HG03457 (cell line): ENCODE measurements at regions not wholly inside any gene's neighbourhood (a gene's known extent, or its start where the extent isn't known, plus 50 kb on each side); places are given as distances from the start of the nearest gene placed in this dataset.
"Not testable (repeated sequence)": the region's sequence is repeated elsewhere in the genome, so short reads cannot be mapped to it uniquely, and the experiment has no call there.

ENCODE experiments used
- ATAC-seq: cut with Tn5 transposase; IDR thresholded peaks from one replicate; pipeline ENCODE4 v1.9.1; 2021; ENCODE audit warnings: moderate number of reproducible peaks; ENCODE audit not compliant: unreplicated experiment

- no peak for ATAC-seq
Observed at GRCh38 chr12:16884819-16885218, 278.9 kb upstream of the LMO3 start.

DNA sequence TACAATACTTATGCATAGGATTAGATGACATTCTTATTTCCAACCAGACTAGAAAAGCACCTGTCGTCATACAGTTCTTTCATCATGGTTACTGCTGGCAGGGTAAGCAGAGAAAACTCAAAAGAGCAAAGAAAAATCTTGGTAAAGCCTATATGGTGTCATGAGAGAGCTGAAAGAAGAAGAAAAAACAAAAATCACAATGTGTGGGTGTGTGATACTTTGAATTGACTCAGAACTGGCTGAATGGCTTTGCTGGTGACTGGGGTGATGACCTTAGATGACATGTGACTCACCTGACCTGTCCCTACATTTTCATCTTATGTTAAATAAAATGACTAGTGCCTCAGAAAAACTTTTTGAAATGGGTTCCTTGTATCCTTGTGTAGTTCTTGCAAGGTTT lies 278.1 kb upstream of the LMO3 start:
- peak; percentile 89 for ATAC-seq

GRCh38 chr12:16881986-16882570 lies 276.1 kb upstream of the LMO3 start:
- ATAC-seq = no peak

DNA sequence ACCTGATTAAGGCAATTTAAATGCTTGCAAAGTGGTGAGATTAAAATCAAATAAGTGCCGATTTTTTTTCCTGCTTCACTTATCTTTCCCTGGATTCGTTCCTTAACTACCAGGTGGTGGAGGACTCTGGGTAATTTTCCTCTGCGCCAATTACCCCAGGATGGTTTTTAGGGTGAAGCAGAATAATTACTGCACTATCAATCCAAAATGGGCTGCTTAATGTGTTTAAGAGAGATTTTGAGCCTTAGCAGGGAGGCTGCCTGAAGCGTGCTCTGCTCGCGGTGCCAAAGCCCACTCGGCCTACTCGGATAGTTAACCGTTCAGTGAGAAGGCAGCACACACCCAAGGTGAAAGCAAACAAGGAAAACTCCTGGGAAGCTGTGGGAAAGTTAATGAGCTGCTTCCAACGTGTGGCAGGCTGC lies 274.9 kb upstream of the LMO3 start:
- no peak for ATAC-seq

DNA sequence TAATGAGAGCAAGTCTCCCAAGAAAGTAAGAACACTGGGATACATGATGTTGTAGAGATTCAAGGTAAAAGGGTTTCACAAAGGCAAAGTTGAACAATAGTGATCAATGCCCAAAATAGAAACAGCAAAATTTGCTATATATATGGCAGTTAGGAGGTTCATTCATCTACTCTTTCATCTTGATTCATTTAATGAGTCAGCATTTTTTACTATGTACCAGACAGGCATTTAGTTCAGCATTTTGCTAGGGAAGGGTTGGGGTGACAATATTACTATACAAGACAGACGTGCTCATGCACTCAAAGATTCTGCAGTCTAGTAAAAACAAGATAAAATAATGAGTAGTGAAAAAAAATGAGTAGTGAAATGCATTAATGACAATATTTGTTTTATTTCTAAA lies 264.9 kb upstream of the LMO3 start:
- no peak for ATAC-seq

- ATAC-seq = no peak
Observed at GRCh38 chr12:16863742-16864141, 257.8 kb upstream of the LMO3 start.

DNA sequence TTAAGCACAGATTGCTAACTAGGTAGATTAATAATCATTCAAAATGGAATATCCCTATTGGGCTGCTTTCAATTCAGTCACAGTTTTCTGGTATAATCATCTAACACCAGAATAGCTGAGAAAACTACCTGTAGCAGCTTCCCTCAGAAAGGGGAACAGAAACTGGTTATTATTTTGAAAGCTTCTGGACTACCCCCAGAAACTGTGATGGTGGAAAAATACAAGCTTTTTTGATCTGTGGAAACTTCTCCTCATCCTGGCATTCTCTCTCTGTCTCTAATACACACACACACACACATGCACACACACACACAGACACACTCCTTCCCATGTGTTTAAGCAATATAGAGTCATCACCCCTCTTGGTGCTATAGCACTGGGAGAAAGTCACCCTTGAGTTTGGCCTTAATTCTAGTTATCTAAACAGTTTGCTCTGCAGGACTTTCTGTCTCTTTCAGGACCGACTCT lies 251.5 kb upstream of the LMO3 start:
- ATAC-seq = peak; percentile 97

- no peak for ATAC-seq
Observed at GRCh38 chr12:16854465-16854864, 248.5 kb upstream of the LMO3 start.

- ATAC-seq = no peak
Observed at GRCh38 chr12:16849473-16849872, 243.5 kb upstream of the LMO3 start.

DNA sequence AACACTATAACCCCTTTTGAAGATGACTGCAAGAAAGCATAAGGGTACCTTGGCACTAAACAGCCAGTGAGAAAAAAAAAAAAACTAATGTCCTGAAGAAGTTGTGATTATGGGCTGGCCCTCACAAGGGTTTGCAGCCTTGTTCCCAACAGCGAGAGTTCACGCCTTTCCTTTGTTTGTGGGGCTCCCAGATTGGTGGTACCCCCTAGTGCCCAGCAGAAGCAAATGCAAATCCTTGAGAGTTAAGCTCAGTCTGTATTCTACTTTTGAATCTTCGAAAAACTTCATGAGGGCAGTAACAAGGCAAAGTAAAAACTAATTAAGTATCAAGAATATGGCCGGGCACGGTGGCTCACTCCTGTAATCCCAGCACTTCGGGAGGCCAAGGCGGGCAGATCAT lies 238.9 kb upstream of the LMO3 start:
- ATAC-seq = no peak

DNA sequence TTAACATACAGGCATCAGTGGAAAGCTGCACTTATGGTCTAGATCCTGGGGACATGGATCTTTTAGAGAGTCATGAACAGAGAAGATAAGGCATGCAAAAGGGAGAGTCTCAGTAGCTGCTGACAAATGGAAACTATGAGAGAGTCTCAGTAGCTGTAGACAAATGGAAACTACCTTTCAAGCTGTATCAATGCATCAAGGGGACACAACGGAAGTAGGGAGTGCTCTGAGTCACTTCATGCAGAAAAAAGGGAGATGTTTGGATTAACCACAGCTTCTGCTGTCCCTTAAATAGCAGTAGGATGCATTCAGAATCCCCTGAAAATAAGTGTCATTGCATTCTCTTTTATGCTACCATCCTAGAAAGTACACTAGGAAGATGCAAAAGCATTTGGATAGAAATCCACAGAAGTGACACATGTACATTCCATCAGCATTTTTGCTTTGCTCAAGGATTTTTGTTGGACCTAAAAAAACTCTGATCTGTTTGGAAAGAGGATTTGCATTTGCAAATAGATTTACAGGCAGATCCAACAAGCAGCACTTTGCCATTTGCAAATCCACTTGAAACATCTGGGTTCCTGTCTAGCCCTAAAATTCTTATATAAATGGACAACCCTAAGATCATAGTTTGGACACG lies 227.5 kb upstream of the LMO3 start:
- peak; percentile 98 for ATAC-seq

DNA sequence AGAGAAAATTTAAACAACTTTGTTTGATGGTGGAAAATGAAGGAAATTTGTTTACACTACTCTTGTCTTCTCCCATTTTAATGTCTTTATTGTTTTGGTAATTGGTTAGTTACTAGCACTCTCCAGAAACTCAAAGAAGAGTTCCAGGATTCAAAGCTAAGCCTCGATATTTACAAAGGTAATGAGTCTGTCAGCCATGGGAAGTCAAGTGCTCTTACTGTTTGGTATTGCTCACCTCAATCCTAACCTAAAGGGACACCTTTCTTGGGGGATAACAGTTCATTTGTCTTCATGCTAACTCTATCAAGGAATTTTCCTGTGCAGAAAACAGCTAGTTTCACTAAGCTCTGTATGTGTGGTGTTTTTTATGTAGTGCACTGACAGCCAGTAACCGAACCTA lies 222.9 kb upstream of the LMO3 start:
- no peak for ATAC-seq

- ATAC-seq = no peak
Observed at GRCh38 chr12:16807731-16808130, 201.8 kb upstream of the LMO3 start.

DNA sequence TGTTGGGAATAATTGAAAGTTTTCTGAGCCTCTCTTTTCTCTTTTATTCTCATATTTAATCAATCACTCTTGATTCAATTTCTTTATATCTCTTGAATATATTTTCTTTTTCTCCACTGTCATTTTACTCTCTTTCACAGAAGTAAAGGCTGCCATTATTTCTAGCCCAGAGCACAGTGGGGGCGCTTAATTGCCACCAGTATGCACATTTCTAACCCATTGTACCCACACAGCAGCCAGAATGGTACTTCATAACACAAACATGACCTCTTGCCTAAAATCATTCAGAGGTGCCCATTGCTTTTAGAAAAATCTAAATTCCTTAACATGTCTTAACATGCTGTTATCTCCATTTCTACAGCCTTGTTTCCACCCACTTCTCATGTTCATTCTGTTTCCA lies 190.2 kb upstream of the LMO3 start:
- ATAC-seq = no peak

DNA sequence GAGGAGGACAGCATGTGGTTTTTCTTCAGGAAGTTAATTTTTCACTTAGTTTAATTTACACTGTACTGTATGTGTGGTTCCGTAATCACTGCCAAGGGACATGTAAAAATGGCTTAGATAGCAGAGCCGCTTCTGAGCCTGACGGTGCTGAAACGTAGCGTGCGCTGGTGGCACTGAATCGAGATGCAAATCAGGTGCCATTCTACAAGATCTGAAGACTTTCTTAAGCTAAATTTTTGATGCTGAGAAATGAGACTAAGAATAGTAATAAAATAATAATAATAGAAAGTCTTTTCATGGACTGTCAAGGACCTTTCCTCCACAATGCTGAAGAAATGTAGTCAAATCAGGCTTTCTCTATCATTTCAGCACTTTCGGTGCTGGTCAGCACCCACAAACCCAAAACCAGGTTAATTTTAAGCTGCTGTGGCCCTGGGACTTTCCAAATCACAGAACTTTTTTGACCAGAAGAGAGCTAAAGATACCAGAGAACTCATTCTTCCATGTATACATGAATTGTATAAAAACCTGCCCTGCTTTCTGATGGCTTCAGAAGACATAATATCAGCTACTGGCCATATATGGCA lies 183.3 kb upstream of the LMO3 start:
- no peak for ATAC-seq

DNA sequence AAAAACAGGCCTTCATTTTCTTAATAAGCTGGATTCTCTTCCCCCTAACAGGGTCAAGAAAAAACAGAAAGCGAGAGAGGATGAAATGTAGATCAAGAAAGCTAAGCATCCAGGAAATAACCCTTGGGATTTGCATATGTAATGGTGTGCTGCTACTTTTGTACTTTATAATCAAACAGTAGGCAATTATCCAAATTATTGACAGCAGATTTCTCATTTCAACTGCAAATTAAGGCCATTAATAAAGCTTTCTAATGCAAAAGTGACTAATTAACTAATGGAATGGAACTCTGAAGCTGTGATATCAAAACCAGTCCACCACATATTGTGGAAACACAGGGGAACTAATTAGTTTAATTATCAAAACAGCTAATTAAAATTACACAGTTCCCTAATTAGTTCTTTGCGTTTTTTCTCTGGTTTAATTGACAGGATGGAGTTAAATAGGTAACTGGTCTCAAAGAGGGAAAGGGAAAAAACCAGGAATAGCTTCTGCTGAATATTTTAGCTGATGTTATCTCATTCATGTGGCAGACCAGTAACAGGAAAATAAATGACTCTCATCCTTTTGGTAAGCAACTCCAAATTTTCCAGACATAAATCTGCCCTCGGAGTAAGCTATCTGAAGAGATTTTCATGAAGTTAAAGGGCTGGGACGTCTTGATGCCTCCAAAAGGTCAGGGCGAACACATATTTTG lies 182.7 kb upstream of the LMO3 start:
- ATAC-seq = no peak

DNA sequence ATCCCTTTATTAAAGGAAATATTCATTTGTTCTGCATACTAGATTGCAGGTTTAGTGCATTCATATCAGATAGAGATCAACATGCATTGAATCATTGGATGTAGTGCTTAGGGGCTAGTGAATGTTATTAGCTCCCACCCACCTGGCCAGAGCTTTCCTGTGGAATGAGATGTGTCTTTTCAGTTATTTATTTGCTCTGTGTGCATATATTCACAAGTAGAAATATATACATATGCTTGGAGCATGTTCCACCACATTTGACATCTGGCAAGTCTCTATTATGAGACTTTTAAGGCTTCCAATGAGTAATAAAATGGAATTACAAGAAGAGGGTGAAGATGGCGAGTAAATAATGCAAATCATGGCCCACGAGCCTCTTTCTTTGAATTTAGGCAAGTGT lies 180.0 kb upstream of the LMO3 start:
- ATAC-seq = no peak

DNA sequence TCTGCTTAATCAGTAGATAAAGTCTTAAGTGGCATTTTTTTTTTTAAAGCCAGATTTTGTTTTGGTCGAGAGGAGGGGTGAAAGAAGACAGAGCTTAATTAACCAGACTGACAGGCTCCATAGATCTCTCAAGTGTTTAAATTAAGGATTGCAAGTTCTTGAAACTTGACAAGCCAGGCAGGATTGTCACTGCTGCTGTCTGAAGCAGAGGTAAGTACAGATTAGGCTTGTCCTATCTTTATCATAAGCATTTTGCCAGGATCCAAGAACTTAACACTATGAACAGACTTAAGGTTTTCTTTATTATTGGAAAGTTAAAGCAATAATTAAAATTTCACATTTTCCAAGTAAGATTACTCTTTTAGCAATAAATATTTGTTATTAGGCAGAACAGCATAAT lies 179.6 kb upstream of the LMO3 start:
- ATAC-seq = no peak

- not testable (repeated sequence) for ATAC-seq
Observed at GRCh38 chr12:16769129-16769528, 163.2 kb upstream of the LMO3 start.

- ATAC-seq = no peak
Observed at GRCh38 chr12:16766736-16767135, 160.8 kb upstream of the LMO3 start.

- ATAC-seq = no peak
Observed at GRCh38 chr12:16763901-16764300, 157.9 kb upstream of the LMO3 start.
